Pancreas (tissue), 10 donors: ENCODE measurements at regions not wholly inside any gene's neighbourhood (a gene's known extent, or its start where the extent isn't known, plus 50 kb on each side); places are given as distances from the start of the nearest gene placed in this dataset.

Source experiments
- ATAC-seq, 4 donors: fragments of 200-7000 bp; cut with Tn5 transposase; one replicate each; pipeline versions ENCODE4 v1.8.0 to v1.9.1; 2020; ENCODE audit warnings: mild to moderate bottlenecking in 4 of 4, moderate library complexity in 4 of 4
- DNase-seq, 6 donors: peaks; one replicate each; pipeline ENCODE4 v3.0.0-alpha.2; 2020
- FAIRE-seq: peaks from 2 replicates; lab custom pipeline; 2012; peaks lifted over from hg19 to GRCh38; lab: Jason Lieb, UNC
- H3K27ac ChIP-seq, 4 donors: fragments of 200-600 bp; sonication (generic); 1 replicate in 3 of 4; 2 replicates in 1 of 4; pipeline versions ENCODE4 v1.5.0 to v1.8.0; 2020
- H3K27me3 ChIP-seq, 4 donors: fragments of 200-600 bp; one replicate each; pipeline ENCODE4 v1.8.0; 2021
- H3K36me3 ChIP-seq, 3 donors: fragments of 200-600 bp; sonication (generic) in 1 of 3; one replicate each; pipeline versions ENCODE4 v1.5.0 to v1.8.0; 2020 to 2021
- H3K4me1 ChIP-seq, 3 donors: fragments of 200-600 bp; one replicate each; pipeline ENCODE4 v1.8.0; 2021
- H3K4me3 ChIP-seq, 4 donors: fragments of 200-600 bp; sonication (generic) in 2 of 4; one replicate each; pipeline versions ENCODE4 v1.5.0 to v1.8.0; 2020 to 2021
- H3K9me3 ChIP-seq, 4 donors: fragments of 200-600 bp; one replicate each; pipeline ENCODE4 v1.8.0; 2021
- WGBS, 2 donors: extraction: QIAGEN DNeasy Blood & Tissue Kit; methylation state at CpG; one replicate each; pipeline ENCODE4 v1.1.7; 2013; 5-methylcytosine and 5-hydroxymethylcytosine counted together
- intact Hi-C, 3 donors: fragments of 100-400 bp; cut with DNase I; formaldehyde crosslinking; loops; one replicate each; pipeline versions ENCODE4 v1.11.1 to v1.14.2; 2022
- TF ChIP-seq, protein P1 (sequence below), 4 donors: fragments of 200-600 bp; sonication (generic) in 3 of 4; IDR thresholded peaks; one replicate each; pipeline versions ENCODE4 v1.5.0 to v1.8.0; 2021; ENCODE audit warnings: antibody characterized with exemption in 4 of 4
- donor health status: healthy with polysubstance abuse.
- donor health status: DM: no; HTN: no; CAD: no; lungs with moderate emphysema.
- donor health status: DM: no; HTN: no; CAD: no.
- donor health status: control.
- donor health status: control.
- donor health status: Bipolar disorder and iron deficiency.
- donor health status: DM: yes; HTN: yes; CAD: no.
- donor health status: DM: no; HTN: no; CAD: no.
- donor health status: DM: no; HTN: no; CAD: no.
- donor health status: DM: yes; HTN: yes; CAD: no.

DNA sequence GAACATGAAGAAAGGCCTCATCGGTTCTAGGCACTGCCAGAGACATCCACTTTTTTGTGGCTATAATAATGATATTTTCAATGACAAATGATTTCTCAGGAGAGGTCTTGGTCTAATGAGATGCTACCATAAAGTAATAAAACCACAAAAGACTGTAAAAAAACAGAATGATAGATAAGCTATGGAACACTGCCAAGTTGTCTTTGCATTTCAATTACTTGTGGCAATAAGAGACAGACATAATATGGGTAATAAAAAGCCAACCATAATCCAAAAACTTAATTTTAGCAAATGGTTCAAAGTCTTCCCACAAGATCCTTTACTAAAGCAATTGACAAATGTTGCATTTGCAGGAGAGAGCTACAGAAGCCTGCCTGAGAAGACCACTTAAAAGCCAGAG is 292.5 kb downstream of the ATPSCKMT start:
- ATAC-seq, result no peak
- intact Hi-C loops, result no loop called here

DNA sequence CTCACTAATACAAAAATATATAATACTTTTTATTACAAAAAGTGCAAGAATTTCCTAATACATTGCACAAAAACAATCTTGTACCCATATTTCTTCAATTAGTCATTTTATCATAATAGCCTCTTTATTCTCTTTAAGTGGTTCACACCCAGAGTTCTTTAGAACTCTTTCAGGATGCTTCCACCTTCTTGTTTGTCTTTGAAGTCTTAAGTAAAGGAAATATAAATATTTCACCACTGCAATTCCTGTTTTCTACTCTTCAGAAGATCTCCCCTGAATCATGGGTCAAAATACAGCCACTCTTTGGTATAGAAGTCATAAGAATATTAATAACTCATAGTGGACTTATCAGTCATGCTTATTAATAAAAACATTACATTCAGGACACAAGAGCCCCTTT is 293.0 kb downstream of the ATPSCKMT start:
- intact Hi-C loops, result no loop called here
- H3K36me3 ChIP-seq, result no peaks in the 10 kb centered on the region
- no peaks in the 10 kb centered on the region for H3K27me3 ChIP-seq
- no peaks in the 10 kb centered on the region for H3K9me3 ChIP-seq
- TF ChIP-seq, protein P1, sequence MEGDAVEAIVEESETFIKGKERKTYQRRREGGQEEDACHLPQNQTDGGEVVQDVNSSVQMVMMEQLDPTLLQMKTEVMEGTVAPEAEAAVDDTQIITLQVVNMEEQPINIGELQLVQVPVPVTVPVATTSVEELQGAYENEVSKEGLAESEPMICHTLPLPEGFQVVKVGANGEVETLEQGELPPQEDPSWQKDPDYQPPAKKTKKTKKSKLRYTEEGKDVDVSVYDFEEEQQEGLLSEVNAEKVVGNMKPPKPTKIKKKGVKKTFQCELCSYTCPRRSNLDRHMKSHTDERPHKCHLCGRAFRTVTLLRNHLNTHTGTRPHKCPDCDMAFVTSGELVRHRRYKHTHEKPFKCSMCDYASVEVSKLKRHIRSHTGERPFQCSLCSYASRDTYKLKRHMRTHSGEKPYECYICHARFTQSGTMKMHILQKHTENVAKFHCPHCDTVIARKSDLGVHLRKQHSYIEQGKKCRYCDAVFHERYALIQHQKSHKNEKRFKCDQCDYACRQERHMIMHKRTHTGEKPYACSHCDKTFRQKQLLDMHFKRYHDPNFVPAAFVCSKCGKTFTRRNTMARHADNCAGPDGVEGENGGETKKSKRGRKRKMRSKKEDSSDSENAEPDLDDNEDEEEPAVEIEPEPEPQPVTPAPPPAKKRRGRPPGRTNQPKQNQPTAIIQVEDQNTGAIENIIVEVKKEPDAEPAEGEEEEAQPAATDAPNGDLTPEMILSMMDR (IDR thresholded peaks at IDR 0.05), result no peak
- no peak for FAIRE-seq
- H3K4me3 ChIP-seq, result no peak overlapping the region
- H3K27ac ChIP-seq, result no peak overlapping the region
- H3K4me1 ChIP-seq, result no peaks in the 10 kb centered on the region
- no peak for DNase-seq
- ATAC-seq, result no peak

More for the DNA sequence above, 292.5 kb downstream of the ATPSCKMT start:
- DNase-seq (no peak), FAIRE-seq (no peak)
- no peak overlapping the region for H3K27ac ChIP-seq
- TF ChIP-seq, protein P1 (IDR thresholded peaks at IDR 0.05), result no peak
- H3K27me3 ChIP-seq, result no peaks in the 10 kb centered on the region
- no peaks in the 10 kb centered on the region for H3K9me3 ChIP-seq
- no peak overlapping the region for H3K4me3 ChIP-seq
- no peaks in the 10 kb centered on the region for H3K36me3 ChIP-seq
- 57 to 81% methylated on average over 1 of the region's 1 CpG for WGBS, 2 donors
- H3K4me1 ChIP-seq, result no peaks in the 10 kb centered on the region

DNA sequence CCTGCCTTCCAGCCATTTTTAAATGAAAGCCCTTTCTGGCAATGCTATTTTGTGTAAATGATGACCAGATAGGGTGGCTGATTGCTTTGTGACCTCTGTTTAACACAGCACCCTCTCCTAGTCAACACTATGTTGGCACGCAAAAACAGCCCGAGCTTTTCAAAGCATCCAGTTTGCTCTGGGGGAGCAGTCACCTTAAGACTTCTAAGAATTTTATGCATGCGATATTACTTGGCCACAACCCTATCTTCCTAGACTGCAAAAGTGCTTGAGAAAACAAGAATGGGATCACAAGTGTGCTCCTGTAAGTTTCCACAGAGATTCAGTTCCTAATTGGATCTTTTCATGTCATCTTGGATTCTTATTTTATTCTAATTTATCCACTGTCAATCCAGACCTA is 294.1 kb downstream of the ATPSCKMT start:
- intact Hi-C loops, result no loop called here
- Histone ChIP-seq H3K4me1 (no peaks in the 10 kb centered on the region), H3K4me3 (no peak overlapping the region), H3K27ac (no peak overlapping the region), H3K27me3 (no peaks in the 10 kb centered on the region), H3K9me3 (no peaks in the 10 kb centered on the region), H3K36me3 (no peaks in the 10 kb centered on the region)
- TF ChIP-seq, protein P1 (IDR thresholded peaks at IDR 0.05), result no peak
- FAIRE-seq, result no peak
- no peak for ATAC-seq
- DNase-seq, result no peak
- WGBS, 2 donors, result 61 to 66% methylated on average over 3 of the region's 3 CpGs

DNA sequence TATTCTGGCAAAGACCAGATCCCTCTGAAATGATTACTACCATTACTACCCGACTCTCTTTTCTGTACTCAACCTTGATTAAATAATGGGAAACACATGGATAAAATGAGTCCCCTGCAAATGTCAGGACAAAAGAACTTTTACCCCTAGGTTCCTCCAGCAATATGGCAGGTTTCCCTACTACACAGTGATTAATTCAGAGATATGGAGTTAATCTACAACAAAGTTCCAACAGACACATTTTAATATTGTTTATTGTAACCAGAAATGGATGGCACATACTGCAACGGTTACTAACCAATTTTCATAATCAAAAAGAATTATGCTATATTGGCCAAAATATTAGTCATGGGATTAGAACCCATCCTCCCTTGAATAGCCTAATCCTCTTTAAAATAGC is 294.8 kb downstream of the ATPSCKMT start:
- Histone ChIP-seq H3K4me1 (no peaks in the 10 kb centered on the region), H3K9me3 (no peaks in the 10 kb centered on the region), H3K27me3 (no peaks in the 10 kb centered on the region), H3K4me3 (no peak overlapping the region), H3K27ac (no peak overlapping the region), H3K36me3 (no peaks in the 10 kb centered on the region)
- FAIRE-seq (no peak), DNase-seq (no peak), ATAC-seq (no peak)
- TF ChIP-seq, protein P1 (IDR thresholded peaks at IDR 0.05), result no peak
- 38 to 63% methylated on average over 2 of the region's 2 CpGs for WGBS, 2 donors
- intact Hi-C loops, result no loop called here

DNA sequence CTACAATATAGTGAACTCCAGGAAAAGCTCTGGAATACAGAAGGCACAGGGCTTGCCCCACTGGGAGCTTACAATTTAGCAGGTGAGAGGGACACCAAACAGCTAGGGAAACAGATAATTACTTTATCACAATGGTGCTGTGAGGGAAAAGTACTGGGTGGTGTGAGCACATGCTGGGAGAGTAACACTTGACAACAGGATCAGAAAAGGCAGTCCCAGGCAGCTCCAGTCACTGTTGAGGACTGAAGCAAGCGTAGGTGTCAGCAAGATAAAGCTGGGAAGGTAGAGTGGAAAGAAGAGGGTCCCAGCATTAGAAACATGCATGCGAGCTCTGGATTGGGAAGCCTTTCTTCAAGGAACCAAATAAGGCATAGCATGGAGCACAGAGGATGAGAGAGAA is 296.0 kb downstream of the ATPSCKMT start:
- Histone ChIP-seq H3K4me1 (no peaks in the 10 kb centered on the region), H3K27me3 (no peaks in the 10 kb centered on the region), H3K4me3 (no peak overlapping the region), H3K36me3 (no peaks in the 10 kb centered on the region), H3K9me3 (no peaks in the 10 kb centered on the region), H3K27ac (no peak overlapping the region)
- FAIRE-seq (no peak), ATAC-seq (no peak), DNase-seq (no peak)
- WGBS, 2 donors, result 43 to 49% methylated on average over 2 of the region's 2 CpGs
- TF ChIP-seq, protein P1 (IDR thresholded peaks at IDR 0.05), result no peak
- intact Hi-C loops, result no loop called here
